ENCODE measurements at regions not wholly inside any gene's neighbourhood (a gene's known extent, or its start where the extent isn't known, plus 50 kb on each side); places are given as distances from the start of the nearest gene placed in this dataset.

GRCh38 chr2:190136259-190136658 is 73.7 kb upstream of the MSTN start:
- TF ChIP-seq, protein P1, sequence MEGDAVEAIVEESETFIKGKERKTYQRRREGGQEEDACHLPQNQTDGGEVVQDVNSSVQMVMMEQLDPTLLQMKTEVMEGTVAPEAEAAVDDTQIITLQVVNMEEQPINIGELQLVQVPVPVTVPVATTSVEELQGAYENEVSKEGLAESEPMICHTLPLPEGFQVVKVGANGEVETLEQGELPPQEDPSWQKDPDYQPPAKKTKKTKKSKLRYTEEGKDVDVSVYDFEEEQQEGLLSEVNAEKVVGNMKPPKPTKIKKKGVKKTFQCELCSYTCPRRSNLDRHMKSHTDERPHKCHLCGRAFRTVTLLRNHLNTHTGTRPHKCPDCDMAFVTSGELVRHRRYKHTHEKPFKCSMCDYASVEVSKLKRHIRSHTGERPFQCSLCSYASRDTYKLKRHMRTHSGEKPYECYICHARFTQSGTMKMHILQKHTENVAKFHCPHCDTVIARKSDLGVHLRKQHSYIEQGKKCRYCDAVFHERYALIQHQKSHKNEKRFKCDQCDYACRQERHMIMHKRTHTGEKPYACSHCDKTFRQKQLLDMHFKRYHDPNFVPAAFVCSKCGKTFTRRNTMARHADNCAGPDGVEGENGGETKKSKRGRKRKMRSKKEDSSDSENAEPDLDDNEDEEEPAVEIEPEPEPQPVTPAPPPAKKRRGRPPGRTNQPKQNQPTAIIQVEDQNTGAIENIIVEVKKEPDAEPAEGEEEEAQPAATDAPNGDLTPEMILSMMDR (IDR thresholded peaks at IDR 0.05) = no peak
- no peak for TF ChIP-seq POLR2A (IDR thresholded peaks at IDR 0.05)
